Peyer's patch (tissue), 4 donors: ENCODE measurements at regions not wholly inside any gene's neighbourhood (a gene's known extent, or its start where the extent isn't known, plus 50 kb on each side); places are given as distances from the start of the nearest gene placed in this dataset.

Experiments
- POLR2A ChIP-seq, 2 donors: fragments of 450-650 bp; IDR thresholded peaks; one replicate each; pipeline ENCODE4 v1.5.1; 2017; ENCODE audit warnings: antibody characterized with exemption in 2 of 2, mild to moderate bottlenecking in 2 of 2, moderate library complexity in 2 of 2
- TF ChIP-seq, protein P1 (sequence below), 6 experiments: fragments of 450-650 bp in 4 of 6; fragments of 200-600 bp in 2 of 6; sonication (generic) in 1 of 6; IDR thresholded peaks; one replicate each; pipeline ENCODE4 v1.5.1; 2017 to 2019; ENCODE audit warnings: antibody characterized with exemption in 6 of 6, mild to moderate bottlenecking in 3 of 6, moderate library complexity in 1 of 6

DNA sequence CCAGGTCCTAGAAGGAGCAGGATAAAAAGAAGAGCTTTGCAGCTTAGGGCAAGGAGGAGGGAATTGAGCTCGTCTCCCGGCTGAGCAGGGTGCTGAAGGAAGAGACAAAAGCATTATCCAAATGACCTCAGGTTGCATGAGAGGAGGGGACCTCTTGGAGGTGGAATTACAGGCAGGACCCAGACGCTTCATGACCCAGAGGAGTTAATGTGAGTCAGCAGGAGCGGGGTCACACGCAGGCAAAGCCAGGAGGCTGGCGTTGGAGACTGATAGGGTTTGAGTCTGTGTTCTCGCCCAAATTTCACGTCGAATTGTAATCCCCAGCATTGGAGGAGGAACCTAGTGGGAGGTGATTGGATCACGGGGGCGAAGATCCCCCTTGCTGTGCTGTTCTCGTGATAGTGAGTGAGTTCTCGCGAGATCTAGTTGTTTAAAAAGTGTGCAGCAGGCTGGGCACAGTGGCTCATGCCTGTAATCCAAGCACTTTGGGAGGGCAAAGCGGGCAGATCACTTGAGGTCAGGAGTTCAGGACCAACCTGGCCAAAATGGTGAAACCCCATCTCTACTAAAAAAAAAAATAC is 63.7 kb upstream of the AUTS2 start:
- TF ChIP-seq, protein P1, sequence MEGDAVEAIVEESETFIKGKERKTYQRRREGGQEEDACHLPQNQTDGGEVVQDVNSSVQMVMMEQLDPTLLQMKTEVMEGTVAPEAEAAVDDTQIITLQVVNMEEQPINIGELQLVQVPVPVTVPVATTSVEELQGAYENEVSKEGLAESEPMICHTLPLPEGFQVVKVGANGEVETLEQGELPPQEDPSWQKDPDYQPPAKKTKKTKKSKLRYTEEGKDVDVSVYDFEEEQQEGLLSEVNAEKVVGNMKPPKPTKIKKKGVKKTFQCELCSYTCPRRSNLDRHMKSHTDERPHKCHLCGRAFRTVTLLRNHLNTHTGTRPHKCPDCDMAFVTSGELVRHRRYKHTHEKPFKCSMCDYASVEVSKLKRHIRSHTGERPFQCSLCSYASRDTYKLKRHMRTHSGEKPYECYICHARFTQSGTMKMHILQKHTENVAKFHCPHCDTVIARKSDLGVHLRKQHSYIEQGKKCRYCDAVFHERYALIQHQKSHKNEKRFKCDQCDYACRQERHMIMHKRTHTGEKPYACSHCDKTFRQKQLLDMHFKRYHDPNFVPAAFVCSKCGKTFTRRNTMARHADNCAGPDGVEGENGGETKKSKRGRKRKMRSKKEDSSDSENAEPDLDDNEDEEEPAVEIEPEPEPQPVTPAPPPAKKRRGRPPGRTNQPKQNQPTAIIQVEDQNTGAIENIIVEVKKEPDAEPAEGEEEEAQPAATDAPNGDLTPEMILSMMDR (IDR thresholded peaks at IDR 0.05) = no peak
- no peak for TF ChIP-seq POLR2A (IDR thresholded peaks at IDR 0.05)
